Mammary epithelial cell (primary cell): ENCODE measurements at regions not wholly inside any gene's neighbourhood (a gene's known extent, or its start where the extent isn't known, plus 50 kb on each side); places are given as distances from the start of the nearest gene placed in this dataset.

Experiments
- CTCF ChIP-seq, 2 donors: IDR thresholded peaks in 1 of 2; conservative IDR thresholded peaks in 1 of 2; 2 replicates each; pipeline ENCODE4 v1.5.1; 2011 to 2012; ENCODE audit warnings: inconsistent platforms in 2 of 2, low read length in 2 of 2, mild to moderate bottlenecking in 2 of 2, control low read depth in 1 of 2, low read depth in 1 of 2; ENCODE audit not compliant: insufficient read depth in 1 of 2; ENCODE audit errors: extremely low read depth in 1 of 2
- EZH2 ChIP-seq: IDR thresholded peaks from 2 replicates; pipeline ENCODE4 v1.6.1; 2012; ENCODE audit warnings: low read length, inconsistent platforms, borderline replicate concordance

GRCh38 chr16:64236316-64236715 lies 885.5 kb downstream of the CDH11 start:
- TF ChIP-seq CTCF (conservative IDR thresholded peaks at IDR 0.05 in 1 of 2, IDR thresholded peaks at IDR 0.05 in 1 of 2; ENCODE audit: extremely low read depth in 1 of 2, insufficient read depth in 1 of 2, low read depth in 1 of 2, low read length in 2 of 2), result no peak
- TF ChIP-seq EZH2, result no peak
